ENCODE measurements at regions not wholly inside any gene's neighbourhood (a gene's known extent, or its start where the extent isn't known, plus 50 kb on each side); places are given as distances from the start of the nearest gene placed in this dataset.

DNA sequence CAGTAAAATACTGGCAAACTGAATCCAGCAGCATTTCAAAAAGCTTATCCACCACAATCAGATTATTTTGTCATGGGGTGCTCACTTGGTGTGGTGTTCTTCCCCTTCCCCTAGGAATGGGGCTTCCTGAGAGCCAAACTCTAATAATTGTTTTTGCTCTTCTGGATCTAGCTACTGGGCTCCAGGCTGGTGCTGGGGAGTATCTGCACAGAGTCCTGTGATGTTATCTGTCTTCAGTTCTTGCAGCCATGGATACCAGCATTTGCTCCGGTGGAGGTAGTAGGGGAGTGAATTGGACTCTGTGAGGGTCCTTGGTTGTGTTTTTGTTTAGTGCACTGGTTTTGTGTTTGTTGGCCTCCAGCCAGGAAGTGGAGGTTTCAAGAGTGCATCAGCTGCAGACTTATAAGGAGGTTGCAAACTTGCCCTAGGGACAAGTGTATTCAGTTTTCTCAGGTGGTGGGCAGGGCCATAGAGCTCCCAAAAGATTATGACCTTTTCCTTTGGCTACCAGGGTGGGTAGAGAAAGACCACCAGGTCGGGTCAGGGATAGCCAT is 308.5 kb upstream of the MAGI2 start:
- no peak for TF ChIP-seq EZH2 (IDR thresholded peaks at IDR 0.05)
- no peak for TF ChIP-seq POLR2AphosphoS5 (IDR thresholded peaks at IDR 0.05; ENCODE audit: borderline replicate concordance, low read depth, low read length)
- no peak for TF ChIP-seq FOXP2 (optimal IDR thresholded peaks at IDR 0.05; ENCODE audit: control extremely low read depth, extremely low read length, insufficient read depth)
